ENCODE measurements at regions not wholly inside any gene's neighbourhood (a gene's known extent, or its start where the extent isn't known, plus 50 kb on each side); places are given as distances from the start of the nearest gene placed in this dataset.

DNA sequence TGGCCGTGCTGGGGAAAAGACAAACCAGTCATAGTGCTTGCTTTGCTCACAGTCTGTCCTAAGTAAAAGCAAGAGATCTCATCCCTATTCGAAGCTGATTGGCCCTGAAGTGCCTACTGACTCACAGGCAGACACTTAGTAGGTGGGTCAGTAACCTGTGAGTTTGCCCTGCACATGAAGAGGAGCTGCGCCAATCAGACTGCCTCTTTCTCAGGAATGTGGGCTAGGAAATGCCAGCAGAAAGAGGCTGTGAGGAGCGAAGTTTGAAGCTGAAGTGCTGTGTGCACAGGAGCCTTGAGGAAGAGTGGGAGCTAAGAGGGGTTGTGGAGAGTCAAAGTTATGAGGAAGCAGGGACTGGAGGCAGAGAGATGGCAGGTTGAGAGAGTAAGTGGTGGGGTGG is 126.8 kb downstream of the IL20RB start:
- TF ChIP-seq, protein P1, sequence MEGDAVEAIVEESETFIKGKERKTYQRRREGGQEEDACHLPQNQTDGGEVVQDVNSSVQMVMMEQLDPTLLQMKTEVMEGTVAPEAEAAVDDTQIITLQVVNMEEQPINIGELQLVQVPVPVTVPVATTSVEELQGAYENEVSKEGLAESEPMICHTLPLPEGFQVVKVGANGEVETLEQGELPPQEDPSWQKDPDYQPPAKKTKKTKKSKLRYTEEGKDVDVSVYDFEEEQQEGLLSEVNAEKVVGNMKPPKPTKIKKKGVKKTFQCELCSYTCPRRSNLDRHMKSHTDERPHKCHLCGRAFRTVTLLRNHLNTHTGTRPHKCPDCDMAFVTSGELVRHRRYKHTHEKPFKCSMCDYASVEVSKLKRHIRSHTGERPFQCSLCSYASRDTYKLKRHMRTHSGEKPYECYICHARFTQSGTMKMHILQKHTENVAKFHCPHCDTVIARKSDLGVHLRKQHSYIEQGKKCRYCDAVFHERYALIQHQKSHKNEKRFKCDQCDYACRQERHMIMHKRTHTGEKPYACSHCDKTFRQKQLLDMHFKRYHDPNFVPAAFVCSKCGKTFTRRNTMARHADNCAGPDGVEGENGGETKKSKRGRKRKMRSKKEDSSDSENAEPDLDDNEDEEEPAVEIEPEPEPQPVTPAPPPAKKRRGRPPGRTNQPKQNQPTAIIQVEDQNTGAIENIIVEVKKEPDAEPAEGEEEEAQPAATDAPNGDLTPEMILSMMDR (IDR thresholded peaks at IDR 0.05), result no peak
- TF ChIP-seq POLR2A (IDR thresholded peaks at IDR 0.05), result no peak
- TF ChIP-seq POLR2AphosphoS5 (IDR thresholded peaks at IDR 0.05; ENCODE audit: insufficient read depth in 1 of 2, low read depth in 1 of 2), result no peak
